ENCODE measurements at regions not wholly inside any gene's neighbourhood (a gene's known extent, or its start where the extent isn't known, plus 50 kb on each side); places are given as distances from the start of the nearest gene placed in this dataset.

DNA sequence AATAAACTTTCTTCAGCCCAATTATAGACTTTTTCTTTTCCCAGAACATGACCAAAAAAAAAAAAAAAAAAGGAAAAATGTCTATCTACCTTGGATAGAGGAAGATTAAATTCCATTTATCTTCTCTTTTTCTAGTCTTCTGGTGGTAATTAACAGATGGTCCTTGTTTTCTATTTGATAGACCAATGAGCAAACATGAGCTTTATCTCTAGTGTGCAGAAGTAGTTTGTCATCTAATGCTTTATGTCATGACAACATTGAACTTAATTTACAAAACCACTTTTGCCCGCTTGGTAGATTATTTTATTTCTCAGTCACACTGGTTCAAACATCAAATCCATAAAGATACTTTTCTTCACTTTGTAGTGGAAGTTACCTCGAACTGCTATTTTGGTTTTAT is 69.5 kb upstream of the ELL2 start:
- TF ChIP-seq, protein P1, sequence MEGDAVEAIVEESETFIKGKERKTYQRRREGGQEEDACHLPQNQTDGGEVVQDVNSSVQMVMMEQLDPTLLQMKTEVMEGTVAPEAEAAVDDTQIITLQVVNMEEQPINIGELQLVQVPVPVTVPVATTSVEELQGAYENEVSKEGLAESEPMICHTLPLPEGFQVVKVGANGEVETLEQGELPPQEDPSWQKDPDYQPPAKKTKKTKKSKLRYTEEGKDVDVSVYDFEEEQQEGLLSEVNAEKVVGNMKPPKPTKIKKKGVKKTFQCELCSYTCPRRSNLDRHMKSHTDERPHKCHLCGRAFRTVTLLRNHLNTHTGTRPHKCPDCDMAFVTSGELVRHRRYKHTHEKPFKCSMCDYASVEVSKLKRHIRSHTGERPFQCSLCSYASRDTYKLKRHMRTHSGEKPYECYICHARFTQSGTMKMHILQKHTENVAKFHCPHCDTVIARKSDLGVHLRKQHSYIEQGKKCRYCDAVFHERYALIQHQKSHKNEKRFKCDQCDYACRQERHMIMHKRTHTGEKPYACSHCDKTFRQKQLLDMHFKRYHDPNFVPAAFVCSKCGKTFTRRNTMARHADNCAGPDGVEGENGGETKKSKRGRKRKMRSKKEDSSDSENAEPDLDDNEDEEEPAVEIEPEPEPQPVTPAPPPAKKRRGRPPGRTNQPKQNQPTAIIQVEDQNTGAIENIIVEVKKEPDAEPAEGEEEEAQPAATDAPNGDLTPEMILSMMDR (conservative IDR thresholded peaks at IDR 0.05): no peak
- TF ChIP-seq ZFX (IDR thresholded peaks at IDR 0.05): no peak

Measured in C4-2B (cell line).